HCT116 (cell line): ENCODE measurements at regions not wholly inside any gene's neighbourhood (a gene's known extent, or its start where the extent isn't known, plus 50 kb on each side); places are given as distances from the start of the nearest gene placed in this dataset.

Source experiments
- ATAC-seq: fragments of 200-7000 bp; cut with Tn5 transposase; 2 replicates; pipeline ENCODE4 v1.9.1; 2020; ENCODE audit warnings: mild to moderate bottlenecking, moderate library complexity
- BruUV-seq: library from RNA; stranded (reverse); fragments of 400-500 nt; replicated peaks from 2 replicates; lab custom pipeline; 2021; lab: Mats Ljungman, UMichigan
- CTCF ChIA-PET: fragments of 300-600 bp; sonication (Branson Sonifier 250); formaldehyde crosslinking; loops from one replicate; lab custom pipeline; 2021; ENCODE audit warnings: antibody characterized with exemption; lab: Charles Lee
- POLR2A ChIA-PET: fragments of 300-600, 350-600 bp; sonication (Branson Sonifier 250); formaldehyde crosslinking; loops from one replicate; lab custom pipeline; 2021; ENCODE audit warnings: antibody characterized with exemption; lab: Charles Lee
- RAD21 ChIA-PET, 2 experiments: fragments of 300-600 bp; sonication (Branson Sonifier 250); formaldehyde crosslinking; loops; one replicate each; lab custom pipeline; 2023; ENCODE audit warnings: low total read pairs in 2 of 2; ENCODE audit not compliant: uncharacterized antibody in 2 of 2, unreplicated experiment in 2 of 2, low non-redundant PET in 1 of 2; lab: Charles Lee
- DNase-seq: peaks from one replicate; pipeline ENCODE4 v3.0.0-alpha.2; 2010; ENCODE audit warnings: low read depth, low spot score
- H2AFZ ChIP-seq: fragments of 200-600 bp; shearing (Covaris generic), sonication (generic); 2 replicates; pipeline ENCODE4 v1.6.1; 2017; ENCODE audit warnings: low read depth, mixed run types, mixed read lengths, antibody characterized with exemption, low read length; ENCODE audit not compliant: poor library complexity, severe bottlenecking
- H3K27ac ChIP-seq: 2 replicates; pipeline ENCODE4 v1.5.1; 2012; ENCODE audit warnings: low read depth, low read length
- H3K27me3 ChIP-seq: fragments of 200-600 bp; sonication (generic); 2 replicates; pipeline ENCODE4 v1.6.1; 2016; ENCODE audit warnings: mixed run types, low read length, mixed read lengths; ENCODE audit not compliant: insufficient read depth
- H3K36me3 ChIP-seq, 2 experiments: fragments of 200-500 bp in 1 of 2; fragments of 200-600 bp in 1 of 2; sonication (Bioruptor generic) in 1 of 2; sonication (generic) in 1 of 2; 2 replicates each; pipeline versions ENCODE4 v1.5.1 to v1.6.1; 2014 to 2016; ENCODE audit warnings: low read length in 2 of 2, inconsistent platforms in 1 of 2, mixed read lengths in 1 of 2, mixed run types in 1 of 2; ENCODE audit not compliant: insufficient read depth in 2 of 2, control insufficient read depth in 1 of 2
- H3K4me1 ChIP-seq, 2 experiments: fragments of 200-600 bp in 1 of 2; sonication (generic) in 1 of 2; 2 replicates each; pipeline versions ENCODE4 v1.5.1 to v1.6.1; 2012 to 2017; ENCODE audit warnings: low read length in 2 of 2, inconsistent platforms in 1 of 2, mild to moderate bottlenecking in 1 of 2, mixed read lengths in 1 of 2, mixed run types in 1 of 2, moderate library complexity in 1 of 2; ENCODE audit not compliant: insufficient read depth in 2 of 2, control insufficient read depth in 1 of 2
- H3K4me2 ChIP-seq: fragments of 200-600 bp; sonication (generic); 2 replicates; pipeline ENCODE4 v1.6.1; 2017; ENCODE audit warnings: mixed run types, low read length, mixed read lengths
- H3K4me3 ChIP-seq, 2 experiments: fragments of 200-600 bp in 1 of 2; sonication (generic) in 1 of 2; replicated peaks in 1 of 2; 2 replicates each; pipeline ENCODE4 v1.5.1; 2011 to 2016; ENCODE audit warnings: low read length in 2 of 2, control low read depth in 1 of 2, low read depth in 1 of 2, mild to moderate bottlenecking in 1 of 2, mixed read lengths in 1 of 2, mixed run types in 1 of 2
- H3K79me2 ChIP-seq: fragments of 200-600 bp; sonication (generic); 2 replicates; pipeline ENCODE4 v1.6.1; 2017; ENCODE audit warnings: mild to moderate bottlenecking, mixed run types, low read length, moderate library complexity, mixed read lengths; ENCODE audit not compliant: insufficient read depth
- H3K9ac ChIP-seq: fragments of 200-600 bp; sonication (generic); 2 replicates; pipeline ENCODE4 v1.6.1; 2016; ENCODE audit warnings: low read length, mixed read lengths
- H3K9me2 ChIP-seq: fragments of 200-600 bp; sonication (generic), shearing (Covaris generic); 2 replicates; pipeline ENCODE4 v1.6.1; 2017; ENCODE audit warnings: mixed run types, mild to moderate bottlenecking, moderate library complexity; ENCODE audit not compliant: insufficient read depth
- H3K9me3 ChIP-seq, 2 experiments: fragments of 200-500 bp in 1 of 2; fragments of 200-600 bp in 1 of 2; sonication (Bioruptor generic) in 1 of 2; sonication (generic) in 1 of 2; 2 replicates each; pipeline ENCODE4 v1.6.1; 2014 to 2017; ENCODE audit warnings: low read length in 2 of 2, mixed read lengths in 2 of 2, inconsistent platforms in 1 of 2, low read depth in 1 of 2, mild to moderate bottlenecking in 1 of 2, mixed run types in 1 of 2, moderate library complexity in 1 of 2; ENCODE audit not compliant: control insufficient read depth in 1 of 2, insufficient read depth in 1 of 2
- H4K20me1 ChIP-seq: fragments of 200-600 bp; sonication (generic), shearing (Covaris generic); 2 replicates; pipeline ENCODE4 v1.6.1; 2017; ENCODE audit warnings: mixed run types, mild to moderate bottlenecking, moderate library complexity; ENCODE audit not compliant: insufficient read depth
- ATF3 ChIP-seq: IDR thresholded peaks from 2 replicates; pipeline ENCODE4 v1.6.1; 2012
- ELF1 ChIP-seq: IDR thresholded peaks from 2 replicates; pipeline ENCODE4 v1.6.1; 2012; ENCODE audit warnings: low read depth, borderline replicate concordance
- FOSL1 ChIP-seq: IDR thresholded peaks from 2 replicates; pipeline ENCODE4 v1.6.1; 2012; ENCODE audit warnings: low read depth
- MAX ChIP-seq: IDR thresholded peaks from 2 replicates; pipeline ENCODE4 v1.6.1; 2012
- POLR2A ChIP-seq: IDR thresholded peaks from 2 replicates; pipeline ENCODE4 v1.7.0; 2011; ENCODE audit warnings: borderline replicate concordance; ENCODE audit not compliant: insufficient read depth, insufficient read length; ENCODE audit errors: extremely low read depth
- POLR2AphosphoS5 ChIP-seq: IDR thresholded peaks from 2 replicates; pipeline ENCODE4 v1.6.1; 2011; ENCODE audit warnings: mild to moderate bottlenecking, low read depth, low read length, moderate library complexity
- RAD21 ChIP-seq: IDR thresholded peaks from 2 replicates; pipeline ENCODE4 v1.6.1; 2012; ENCODE audit warnings: low read depth, mild to moderate bottlenecking
- SIN3A ChIP-seq: IDR thresholded peaks from 2 replicates; pipeline ENCODE4 v1.6.1; 2012; ENCODE audit warnings: low read depth
- SP1 ChIP-seq: IDR thresholded peaks from 2 replicates; pipeline ENCODE4 v1.6.1; 2012; ENCODE audit warnings: low read depth
- SRF ChIP-seq: IDR thresholded peaks from 2 replicates; pipeline ENCODE4 v1.6.1; 2012; ENCODE audit warnings: low read depth
- TCF7L2 ChIP-seq: IDR thresholded peaks from 2 replicates; pipeline ENCODE4 v1.7.0; 2011; ENCODE audit warnings: borderline replicate concordance, inconsistent platforms; ENCODE audit not compliant: insufficient read depth, insufficient read length; ENCODE audit errors: extremely low read depth
- ZBTB33 ChIP-seq: IDR thresholded peaks from 2 replicates; pipeline ENCODE4 v1.6.1; 2011; ENCODE audit warnings: mild to moderate bottlenecking, low read length, moderate library complexity; ENCODE audit not compliant: insufficient replicate concordance; ENCODE audit errors: extremely low read depth
- intact Hi-C: fragments of 100-400 bp; cut with micrococcal nuclease; formaldehyde crosslinking; loops from 2 replicates; pipeline ENCODE4 v1.10.0; 2022

- TF ChIP-seq ELF1 = no peak
- no peak for TF ChIP-seq SP1
- TF ChIP-seq ATF3 = no peak
- no peak for TF ChIP-seq POLR2AphosphoS5
- TF ChIP-seq MAX = no peak
- no peak for TF ChIP-seq SRF
- TF ChIP-seq RAD21 = no peak
- no peak for TF ChIP-seq TCF7L2
- no peak for TF ChIP-seq POLR2A
- no peak for TF ChIP-seq FOSL1
- no peak overlapping the region for H3K4me3 ChIP-seq
- H2AFZ ChIP-seq = no peak overlapping the region
- DNase-seq (no peak), ATAC-seq (no peak)
- H3K27ac ChIP-seq = no peak overlapping the region
- H3K9me3 ChIP-seq = peaks cover 4 to 16% of the 10 kb centered on the region in 2 experiments; a peak in 2 of 4 replicates
- no peaks in the 10 kb centered on the region for H3K79me2 ChIP-seq
- ChIA-PET RAD21 (no interaction called here), POLR2A (no interaction called here), CTCF (no interaction called here)
- H3K27me3 ChIP-seq = no peaks in the 10 kb centered on the region
- no peaks in the 10 kb centered on the region for H3K9me2 ChIP-seq
- no peak overlapping the region for H3K4me2 ChIP-seq
- no TSS peak for BruUV-seq
- intact Hi-C loops = no loop called here
- no peaks in the 10 kb centered on the region for H3K36me3 ChIP-seq
- no peaks in the 10 kb centered on the region for H3K4me1 ChIP-seq
- H4K20me1 ChIP-seq = no peaks in the 10 kb centered on the region
- no peak overlapping the region for H3K9ac ChIP-seq
Measured at GRCh38 chr1:72433591-72433990, 151.3 kb upstream of the NEGR1 start.

GRCh38 chr1:72432645-72433267 is 150.4 kb upstream of the NEGR1 start:
- intact Hi-C loops = no loop called here
- CTCF ChIA-PET = no interaction called here
- Histone ChIP-seq H3K9me2 (no peaks in the 10 kb centered on the region), H3K27ac (no peak overlapping the region), H3K9ac (no peak overlapping the region), H3K27me3 (no peaks in the 10 kb centered on the region), H2AFZ (no peak overlapping the region), H3K4me2 (no peak overlapping the region), H3K79me2 (no peaks in the 10 kb centered on the region), H4K20me1 (no peaks in the 10 kb centered on the region), H3K9me3 (peaks cover 4 to 12% of the 10 kb centered on the region in 2 experiments; a peak in 2 of 4 replicates), H3K4me1 (no peaks in the 10 kb centered on the region), H3K4me3 (no peak overlapping the region), H3K36me3 (no peaks in the 10 kb centered on the region)
- ATAC-seq (no peak), DNase-seq (no peak)
- RAD21 ChIA-PET = no interaction called here
- no peak for TF ChIP-seq POLR2AphosphoS5
- TF ChIP-seq ZBTB33 = no peak
- TF ChIP-seq SP1 = no peak
- no peak for TF ChIP-seq SIN3A
- TF ChIP-seq MAX = no peak
- no peak for TF ChIP-seq ATF3
- BruUV-seq = no TSS peak
- POLR2A ChIA-PET = no interaction called here
